ENCODE measurements at regions not wholly inside any gene's neighbourhood (a gene's known extent, or its start where the extent isn't known, plus 50 kb on each side); places are given as distances from the start of the nearest gene placed in this dataset.
A peak's percentile ranks its signal among the peaks of the same experiment; 100 is the strongest.

- H3K4me3 ChIP-seq (ENCODE audit: low read depth, low read length), result no peak overlapping the region
- no peak for DNase-seq (ENCODE audit: low read depth)
- no peak for TF ChIP-seq CTCF (IDR thresholded peaks at IDR 0.05; ENCODE audit: control insufficient read depth, extremely low read depth, insufficient read depth)
These were observed 116.8 kb upstream of the MEIS1 start for GRCh38 chr2:66318009-66318561.

- H3K4me3 ChIP-seq (ENCODE audit: low read depth, low read length), result no peak overlapping the region
- TF ChIP-seq CTCF (IDR thresholded peaks at IDR 0.05; ENCODE audit: control insufficient read depth, extremely low read depth, insufficient read depth), result no peak
- DNase-seq (ENCODE audit: low read depth), result no peak
These were observed 117.5 kb upstream of the MEIS1 start for GRCh38 chr2:66317268-66317890.

- no peak for TF ChIP-seq CTCF (IDR thresholded peaks at IDR 0.05; ENCODE audit: control insufficient read depth, extremely low read depth, insufficient read depth)
These were observed 128.4 kb upstream of the MEIS1 start for GRCh38 chr2:66306483-66306882.

DNA sequence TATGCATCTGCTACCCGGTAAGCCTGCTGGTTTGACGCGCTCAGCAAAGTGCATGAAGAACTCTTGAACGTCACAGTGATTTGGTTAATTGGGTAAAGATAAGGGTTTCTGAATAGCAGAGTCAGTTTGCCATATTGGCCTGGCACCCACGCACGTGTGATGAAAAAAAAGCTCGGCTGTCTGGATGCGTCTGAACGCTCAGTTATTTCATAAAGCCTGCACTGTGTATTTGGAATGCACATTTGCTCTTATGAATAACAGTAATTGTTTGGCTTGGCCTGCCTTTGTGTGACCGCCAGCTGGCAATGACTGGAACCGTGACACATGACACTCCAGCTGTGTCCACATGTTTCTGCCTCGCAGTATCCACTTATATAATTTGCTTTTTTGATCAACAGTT lies 129.2 kb upstream of the MEIS1 start:
- peak; percentile 4 for DNase-seq (ENCODE audit: low read depth)
- TF ChIP-seq CTCF (IDR thresholded peaks at IDR 0.05; ENCODE audit: control insufficient read depth, extremely low read depth, insufficient read depth), result no peak
- no peak overlapping the region for H3K4me3 ChIP-seq (ENCODE audit: low read depth, low read length)

More at GRCh38 chr2:66306483-66306882, 128.4 kb upstream of the MEIS1 start:
- DNase-seq (ENCODE audit: low read depth), result no peak
- H3K4me3 ChIP-seq (ENCODE audit: low read depth, low read length), result no peak overlapping the region

GRCh38 chr2:66303471-66303870 lies 131.5 kb upstream of the MEIS1 start:
- H3K4me3 ChIP-seq (ENCODE audit: low read depth, low read length), result no peak overlapping the region
- no peak for DNase-seq (ENCODE audit: low read depth)
- TF ChIP-seq CTCF (IDR thresholded peaks at IDR 0.05; ENCODE audit: control insufficient read depth, extremely low read depth, insufficient read depth), result no peak

DNA sequence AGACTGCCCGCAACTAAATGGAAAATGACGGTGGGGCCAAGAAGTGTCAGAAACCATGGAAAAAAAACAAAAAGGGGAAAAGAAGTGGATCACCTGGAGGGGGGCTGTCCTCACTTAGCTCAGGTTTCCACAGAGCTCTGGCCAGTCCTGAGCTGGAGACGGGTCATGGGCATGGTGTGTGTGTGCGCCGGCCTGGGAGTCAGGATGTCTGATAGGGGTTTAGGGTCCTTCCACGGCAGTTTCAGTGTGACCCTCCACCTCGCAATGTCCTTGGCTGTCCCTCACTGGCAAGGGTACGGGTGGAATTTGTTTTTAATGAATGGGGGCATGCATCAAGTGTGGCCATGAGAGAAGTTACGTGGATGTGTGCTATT lies 133.2 kb upstream of the MEIS1 start:
- no peak for TF ChIP-seq CTCF (IDR thresholded peaks at IDR 0.05; ENCODE audit: control insufficient read depth, extremely low read depth, insufficient read depth)
- no peak overlapping the region for H3K4me3 ChIP-seq (ENCODE audit: low read depth, low read length)
- no peak for DNase-seq (ENCODE audit: low read depth)

All from LNCaP clone FGC (cell line).